ENCODE measurements at regions not wholly inside any gene's neighbourhood (a gene's known extent, or its start where the extent isn't known, plus 50 kb on each side); places are given as distances from the start of the nearest gene placed in this dataset.

DNA sequence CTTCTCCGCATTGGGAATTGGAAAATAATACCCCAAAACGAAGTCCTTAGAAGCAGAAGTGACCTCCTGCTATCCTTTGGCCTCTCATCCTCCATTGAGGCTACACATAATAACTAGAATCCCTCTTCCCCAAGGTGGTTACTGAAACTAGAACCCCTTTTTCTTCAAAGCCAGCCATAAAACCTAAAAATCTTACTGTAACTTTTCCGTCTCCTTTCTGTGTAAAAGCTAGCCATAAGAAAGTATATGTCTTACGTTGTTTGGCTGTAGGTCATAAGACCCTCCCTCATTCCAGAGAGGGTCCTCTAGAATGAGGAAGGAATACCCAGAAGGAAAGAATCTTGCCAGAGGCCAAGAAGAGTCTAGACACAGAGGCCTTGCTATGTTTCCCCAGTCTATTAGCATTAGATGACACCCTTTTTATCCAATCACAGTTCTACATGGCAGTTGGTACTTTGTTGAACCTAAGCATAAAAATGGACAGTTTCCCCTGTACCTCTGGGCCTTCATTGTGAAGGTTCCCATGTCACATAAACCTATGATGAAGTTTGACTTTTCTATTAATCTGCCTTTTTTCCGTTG lies 133.9 kb upstream of the BTN3A2 start:
- TF ChIP-seq, protein P1, sequence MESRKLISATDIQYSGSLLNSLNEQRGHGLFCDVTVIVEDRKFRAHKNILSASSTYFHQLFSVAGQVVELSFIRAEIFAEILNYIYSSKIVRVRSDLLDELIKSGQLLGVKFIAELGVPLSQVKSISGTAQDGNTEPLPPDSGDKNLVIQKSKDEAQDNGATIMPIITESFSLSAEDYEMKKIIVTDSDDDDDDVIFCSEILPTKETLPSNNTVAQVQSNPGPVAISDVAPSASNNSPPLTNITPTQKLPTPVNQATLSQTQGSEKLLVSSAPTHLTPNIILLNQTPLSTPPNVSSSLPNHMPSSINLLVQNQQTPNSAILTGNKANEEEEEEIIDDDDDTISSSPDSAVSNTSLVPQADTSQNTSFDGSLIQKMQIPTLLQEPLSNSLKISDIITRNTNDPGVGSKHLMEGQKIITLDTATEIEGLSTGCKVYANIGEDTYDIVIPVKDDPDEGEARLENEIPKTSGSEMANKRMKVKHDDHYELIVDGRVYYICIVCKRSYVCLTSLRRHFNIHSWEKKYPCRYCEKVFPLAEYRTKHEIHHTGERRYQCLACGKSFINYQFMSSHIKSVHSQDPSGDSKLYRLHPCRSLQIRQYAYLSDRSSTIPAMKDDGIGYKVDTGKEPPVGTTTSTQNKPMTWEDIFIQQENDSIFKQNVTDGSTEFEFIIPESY (IDR thresholded peaks at IDR 0.05; ENCODE audit: borderline replicate concordance, low read depth): no peak
- TF ChIP-seq NRF1 (IDR thresholded peaks at IDR 0.05; ENCODE audit: low read depth, low read length): no peak
- TF ChIP-seq, protein P2, sequence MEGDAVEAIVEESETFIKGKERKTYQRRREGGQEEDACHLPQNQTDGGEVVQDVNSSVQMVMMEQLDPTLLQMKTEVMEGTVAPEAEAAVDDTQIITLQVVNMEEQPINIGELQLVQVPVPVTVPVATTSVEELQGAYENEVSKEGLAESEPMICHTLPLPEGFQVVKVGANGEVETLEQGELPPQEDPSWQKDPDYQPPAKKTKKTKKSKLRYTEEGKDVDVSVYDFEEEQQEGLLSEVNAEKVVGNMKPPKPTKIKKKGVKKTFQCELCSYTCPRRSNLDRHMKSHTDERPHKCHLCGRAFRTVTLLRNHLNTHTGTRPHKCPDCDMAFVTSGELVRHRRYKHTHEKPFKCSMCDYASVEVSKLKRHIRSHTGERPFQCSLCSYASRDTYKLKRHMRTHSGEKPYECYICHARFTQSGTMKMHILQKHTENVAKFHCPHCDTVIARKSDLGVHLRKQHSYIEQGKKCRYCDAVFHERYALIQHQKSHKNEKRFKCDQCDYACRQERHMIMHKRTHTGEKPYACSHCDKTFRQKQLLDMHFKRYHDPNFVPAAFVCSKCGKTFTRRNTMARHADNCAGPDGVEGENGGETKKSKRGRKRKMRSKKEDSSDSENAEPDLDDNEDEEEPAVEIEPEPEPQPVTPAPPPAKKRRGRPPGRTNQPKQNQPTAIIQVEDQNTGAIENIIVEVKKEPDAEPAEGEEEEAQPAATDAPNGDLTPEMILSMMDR (IDR thresholded peaks at IDR 0.05): no peak
- TF ChIP-seq, protein P3, sequence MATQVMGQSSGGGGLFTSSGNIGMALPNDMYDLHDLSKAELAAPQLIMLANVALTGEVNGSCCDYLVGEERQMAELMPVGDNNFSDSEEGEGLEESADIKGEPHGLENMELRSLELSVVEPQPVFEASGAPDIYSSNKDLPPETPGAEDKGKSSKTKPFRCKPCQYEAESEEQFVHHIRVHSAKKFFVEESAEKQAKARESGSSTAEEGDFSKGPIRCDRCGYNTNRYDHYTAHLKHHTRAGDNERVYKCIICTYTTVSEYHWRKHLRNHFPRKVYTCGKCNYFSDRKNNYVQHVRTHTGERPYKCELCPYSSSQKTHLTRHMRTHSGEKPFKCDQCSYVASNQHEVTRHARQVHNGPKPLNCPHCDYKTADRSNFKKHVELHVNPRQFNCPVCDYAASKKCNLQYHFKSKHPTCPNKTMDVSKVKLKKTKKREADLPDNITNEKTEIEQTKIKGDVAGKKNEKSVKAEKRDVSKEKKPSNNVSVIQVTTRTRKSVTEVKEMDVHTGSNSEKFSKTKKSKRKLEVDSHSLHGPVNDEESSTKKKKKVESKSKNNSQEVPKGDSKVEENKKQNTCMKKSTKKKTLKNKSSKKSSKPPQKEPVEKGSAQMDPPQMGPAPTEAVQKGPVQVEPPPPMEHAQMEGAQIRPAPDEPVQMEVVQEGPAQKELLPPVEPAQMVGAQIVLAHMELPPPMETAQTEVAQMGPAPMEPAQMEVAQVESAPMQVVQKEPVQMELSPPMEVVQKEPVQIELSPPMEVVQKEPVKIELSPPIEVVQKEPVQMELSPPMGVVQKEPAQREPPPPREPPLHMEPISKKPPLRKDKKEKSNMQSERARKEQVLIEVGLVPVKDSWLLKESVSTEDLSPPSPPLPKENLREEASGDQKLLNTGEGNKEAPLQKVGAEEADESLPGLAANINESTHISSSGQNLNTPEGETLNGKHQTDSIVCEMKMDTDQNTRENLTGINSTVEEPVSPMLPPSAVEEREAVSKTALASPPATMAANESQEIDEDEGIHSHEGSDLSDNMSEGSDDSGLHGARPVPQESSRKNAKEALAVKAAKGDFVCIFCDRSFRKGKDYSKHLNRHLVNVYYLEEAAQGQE (IDR thresholded peaks at IDR 0.05; ENCODE audit: low read depth, low read length): no peak

All from SK-N-SH (cell line).